GM12801 (cell line): ENCODE measurements at regions not wholly inside any gene's neighbourhood (a gene's known extent, or its start where the extent isn't known, plus 50 kb on each side); places are given as distances from the start of the nearest gene placed in this dataset.

Source experiments
- CTCF ChIP-seq: IDR thresholded peaks from one replicate; pipeline ENCODE4 v1.5.1; 2011; ENCODE audit warnings: control low read depth; ENCODE audit not compliant: insufficient read length; ENCODE audit errors: extremely low read depth

GRCh38 chr5:96159043-96159442 lies 197.4 kb upstream of the ELL2 start:
- no peak for TF ChIP-seq CTCF

- TF ChIP-seq CTCF = no peak
Measured at GRCh38 chr5:96157841-96158291, 196.2 kb upstream of the ELL2 start.

- TF ChIP-seq CTCF = no peak
Measured at GRCh38 chr5:96157077-96157780, 195.6 kb upstream of the ELL2 start.

- no peak for TF ChIP-seq CTCF
Measured at GRCh38 chr5:96155147-96155546, 193.5 kb upstream of the ELL2 start.

GRCh38 chr5:96151891-96152290 lies 190.2 kb upstream of the ELL2 start:
- no peak for TF ChIP-seq CTCF

- no peak for TF ChIP-seq CTCF
Measured at GRCh38 chr5:96150007-96150406, 188.4 kb upstream of the ELL2 start.

- no peak for TF ChIP-seq CTCF
Measured at GRCh38 chr5:96149546-96149945, 187.9 kb upstream of the ELL2 start.

- no peak for TF ChIP-seq CTCF
Measured at GRCh38 chr5:96149021-96149420, 187.4 kb upstream of the ELL2 start.
